Endodermal cell (in vitro differentiated cells): ENCODE measurements at regions not wholly inside any gene's neighbourhood (a gene's known extent, or its start where the extent isn't known, plus 50 kb on each side); places are given as distances from the start of the nearest gene placed in this dataset.

Experiments used
- DNase-seq: peaks from one replicate; pipeline ENCODE4 v3.0.0-alpha.2; 2017
- H3K27ac ChIP-seq: 2 replicates; pipeline ENCODE4 v1.5.1; 2013; ENCODE audit warnings: mild to moderate bottlenecking, low read depth, low read length, moderate library complexity
- H3K27me3 ChIP-seq: 2 replicates; pipeline ENCODE4 v1.6.1; 2013; ENCODE audit warnings: mild to moderate bottlenecking, low read length, moderate library complexity; ENCODE audit not compliant: insufficient read depth, control insufficient read depth, poor library complexity, severe bottlenecking
- H3K36me3 ChIP-seq: 2 replicates; pipeline ENCODE4 v1.7.0; 2013; ENCODE audit warnings: mild to moderate bottlenecking, low read length, moderate library complexity; ENCODE audit not compliant: control insufficient read depth, insufficient read depth
- H3K4me1 ChIP-seq: one replicate; pipeline ENCODE4 v1.7.0; 2013; ENCODE audit warnings: low read length; ENCODE audit not compliant: control insufficient read depth, insufficient read depth
- H3K4me3 ChIP-seq: 2 replicates; pipeline ENCODE4 v1.5.1; 2013; ENCODE audit warnings: mild to moderate bottlenecking, low read length, moderate library complexity
- H3K9ac ChIP-seq: 2 replicates; pipeline ENCODE4 v1.6.1; 2013; ENCODE audit warnings: mild to moderate bottlenecking, low read length, moderate library complexity; ENCODE audit not compliant: poor library complexity, severe bottlenecking; ENCODE audit errors: extremely low read depth
- H3K9me3 ChIP-seq: 2 replicates; pipeline ENCODE4 v1.6.1; 2013; ENCODE audit warnings: mild to moderate bottlenecking, low read length, moderate library complexity; ENCODE audit not compliant: control insufficient read depth
- H3K27ac Mint-ChIP-seq: 2 replicates; pipeline ENCODE4 v1.8.0; 2020; ENCODE audit warnings: mixed read lengths
- H3K27me3 Mint-ChIP-seq: 2 replicates; pipeline ENCODE4 v1.8.0; 2021; ENCODE audit warnings: mild to moderate bottlenecking, mixed read lengths; ENCODE audit not compliant: insufficient read depth
- H3K36me3 Mint-ChIP-seq: 2 replicates; pipeline ENCODE4 v1.8.0; 2020; ENCODE audit warnings: low read depth, mixed read lengths
- H3K4me1 Mint-ChIP-seq: 2 replicates; pipeline ENCODE4 v1.8.0; 2020; ENCODE audit warnings: mixed read lengths
- H3K4me3 Mint-ChIP-seq: 2 replicates; pipeline ENCODE4 v1.8.0; 2020; ENCODE audit warnings: mild to moderate bottlenecking, moderate library complexity, mixed read lengths
- H3K9me3 Mint-ChIP-seq: 2 replicates; pipeline ENCODE4 v1.8.0; 2020; ENCODE audit warnings: mild to moderate bottlenecking, mixed read lengths
- CTCF ChIP-seq: fragments of 200-600 bp; sonication (generic); conservative IDR thresholded peaks from 2 replicates; pipeline ENCODE4 v1.5.0; 2021; ENCODE audit warnings: antibody characterized with exemption, mild to moderate bottlenecking
- WGBS, 2 experiments: methylation state at CpG; one replicate each; pipeline versions ENCODE4 v1.1.5 to v1.1.7; 2013; ENCODE audit warnings: missing lambda C conversion rate in 2 of 2, mixed read lengths in 1 of 2; ENCODE audit not compliant: insufficient coverage in 1 of 2, insufficient read length in 1 of 2; 5-methylcytosine and 5-hydroxymethylcytosine counted together

- no peak for TF ChIP-seq CTCF
- H3K4me1 Mint-ChIP-seq: peaks cover 6% of the 10 kb centered on the region
- WGBS, 2 experiments: 75 to 86% methylated on average over 4 to 6 of the region's 6 CpGs
- no peak overlapping the region for H3K4me3 Mint-ChIP-seq
- no peak overlapping the region for H3K27ac Mint-ChIP-seq
- Histone ChIP-seq H3K27me3 (peaks cover 7% of the 10 kb centered on the region), H3K9me3 (no peaks in the 10 kb centered on the region), H3K27ac (no peak overlapping the region), H3K36me3 (no peaks in the 10 kb centered on the region), H3K4me3 (no peak overlapping the region), H3K4me1 (no peaks in the 10 kb centered on the region), H3K9ac (no peak overlapping the region)
- H3K36me3 Mint-ChIP-seq: no peaks in the 10 kb centered on the region
- H3K9me3 Mint-ChIP-seq: no peaks in the 10 kb centered on the region
- peaks cover 6% of the 10 kb centered on the region for H3K27me3 Mint-ChIP-seq
- DNase-seq: no peak
Observed at GRCh38 chr20:46798430-46798829, 89.0 kb downstream of the SLC2A10 start.

- 51 to 61% methylated on average over 5 to 6 of the region's 7 CpGs for WGBS, 2 experiments
- no peak overlapping the region for H3K4me3 Mint-ChIP-seq
- Histone ChIP-seq H3K36me3 (no peaks in the 10 kb centered on the region), H3K4me3 (no peak overlapping the region), H3K4me1 (no peaks in the 10 kb centered on the region), H3K9me3 (no peaks in the 10 kb centered on the region), H3K9ac (no peak overlapping the region), H3K27me3 (peaks cover 7% of the 10 kb centered on the region), H3K27ac (no peak overlapping the region)
- TF ChIP-seq CTCF: no peak
- no peaks in the 10 kb centered on the region for H3K36me3 Mint-ChIP-seq
- no peaks in the 10 kb centered on the region for H3K9me3 Mint-ChIP-seq
- DNase-seq: no peak
- H3K27ac Mint-ChIP-seq: no peak overlapping the region
- H3K4me1 Mint-ChIP-seq: peaks cover 6% of the 10 kb centered on the region
- peaks cover 3% of the 10 kb centered on the region for H3K27me3 Mint-ChIP-seq
Observed at GRCh38 chr20:46799781-46800408, 90.4 kb downstream of the SLC2A10 start.

GRCh38 chr20:46800409-46800804 is 91.0 kb downstream of the SLC2A10 start:
- Mint-ChIP-seq H3K27ac (no peak overlapping the region), H3K36me3 (no peaks in the 10 kb centered on the region), H3K4me1 (peaks cover 6% of the 10 kb centered on the region), H3K27me3 (peaks cover 3% of the 10 kb centered on the region), H3K4me3 (no peak overlapping the region), H3K9me3 (no peaks in the 10 kb centered on the region)
- Histone ChIP-seq H3K27ac (no peak overlapping the region), H3K4me1 (no peaks in the 10 kb centered on the region), H3K36me3 (no peaks in the 10 kb centered on the region), H3K4me3 (no peak overlapping the region), H3K9ac (no peak overlapping the region), H3K27me3 (peaks cover 7% of the 10 kb centered on the region), H3K9me3 (no peaks in the 10 kb centered on the region)
- 92% methylated on average over 2 of the region's 2 CpGs; no CpG with 5 or more reads in 1 of the 2 experiments for WGBS, 2 experiments
- no peak for TF ChIP-seq CTCF
- DNase-seq: no peak
